ENCODE measurements at regions not wholly inside any gene's neighbourhood (a gene's known extent, or its start where the extent isn't known, plus 50 kb on each side); places are given as distances from the start of the nearest gene placed in this dataset.
"Not testable (repeated sequence)": the region's sequence is repeated elsewhere in the genome, so short reads cannot be mapped to it uniquely, and the experiment has no call there.

- DNase-seq (ENCODE audit: low read depth in 2 of 2, low spot score in 1 of 2): no peak
These were observed 97.4 kb upstream of the ELOVL5 start for GRCh38 chr6:53446151-53446550.

GRCh38 chr6:53441761-53442160, 93.0 kb upstream of the ELOVL5 start:
- DNase-seq (ENCODE audit: low read depth in 2 of 2, low spot score in 1 of 2): no peak

- no peak for DNase-seq (ENCODE audit: low read depth in 2 of 2, low spot score in 1 of 2)
These were observed 92.3 kb upstream of the ELOVL5 start for GRCh38 chr6:53441035-53441493.

DNA sequence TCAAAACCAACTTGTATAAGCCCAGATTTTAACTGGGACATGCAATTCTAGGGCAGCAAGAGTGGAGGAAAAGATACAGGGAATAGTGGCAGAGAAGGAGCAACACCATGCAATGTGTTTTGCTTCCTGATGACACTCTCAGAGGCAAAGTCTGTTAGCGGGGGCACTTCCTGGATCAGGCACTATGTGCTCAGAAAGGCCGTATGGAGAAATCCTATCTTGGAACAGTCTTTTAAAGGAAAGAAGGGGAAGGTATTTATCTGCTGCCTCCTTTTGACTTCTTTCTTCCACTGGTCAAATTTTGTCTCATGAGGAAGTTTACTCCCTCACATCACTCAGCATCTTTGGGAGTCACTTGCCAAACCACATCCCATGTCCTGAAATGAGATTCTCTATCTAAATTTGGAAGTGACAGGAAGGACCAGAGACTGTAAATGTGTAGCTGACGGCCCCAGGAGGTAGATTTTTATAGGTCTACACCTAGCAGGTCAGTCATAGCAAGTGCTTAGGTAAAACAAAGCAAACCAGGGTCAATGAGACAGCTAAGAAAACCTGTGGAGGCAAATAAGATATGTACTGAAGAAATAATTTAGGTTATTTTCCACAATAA, 91.7 kb upstream of the ELOVL5 start:
- no peak for DNase-seq (ENCODE audit: low read depth in 2 of 2, low spot score in 1 of 2)

GRCh38 chr6:53439556-53439955, 90.8 kb upstream of the ELOVL5 start:
- DNase-seq (ENCODE audit: low read depth in 2 of 2, low spot score in 1 of 2): no peak

- DNase-seq (ENCODE audit: low read depth in 2 of 2, low spot score in 1 of 2): no peak
These were observed 88.9 kb upstream of the ELOVL5 start for GRCh38 chr6:53437557-53438202.

- no peak for DNase-seq (ENCODE audit: low read depth in 2 of 2, low spot score in 1 of 2)
These were observed 88.0 kb upstream of the ELOVL5 start for GRCh38 chr6:53436526-53437303.

DNA sequence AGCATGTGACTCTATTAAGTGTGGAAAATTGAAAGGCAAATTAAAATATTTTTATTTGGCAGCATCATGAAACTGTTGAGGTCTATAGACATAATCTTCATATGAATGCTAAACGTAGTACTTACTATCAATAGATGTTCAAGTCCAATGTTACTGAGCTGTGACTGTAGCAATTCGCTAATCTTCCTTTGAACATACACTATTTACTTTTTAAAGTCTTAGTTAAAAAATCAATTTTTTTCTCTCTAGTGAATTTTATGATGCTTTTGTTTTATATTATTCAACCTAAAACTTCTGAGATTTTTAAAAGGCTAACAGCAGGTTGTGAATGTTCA, 85.2 kb upstream of the ELOVL5 start:
- no peak for DNase-seq (ENCODE audit: low read depth in 2 of 2, low spot score in 1 of 2)

GRCh38 chr6:53433261-53433950, 84.7 kb upstream of the ELOVL5 start:
- DNase-seq (ENCODE audit: low read depth in 2 of 2, low spot score in 1 of 2): no peak

- DNase-seq (ENCODE audit: low read depth in 2 of 2, low spot score in 1 of 2): no peak
These were observed 83.8 kb upstream of the ELOVL5 start for GRCh38 chr6:53432318-53433161.

DNA sequence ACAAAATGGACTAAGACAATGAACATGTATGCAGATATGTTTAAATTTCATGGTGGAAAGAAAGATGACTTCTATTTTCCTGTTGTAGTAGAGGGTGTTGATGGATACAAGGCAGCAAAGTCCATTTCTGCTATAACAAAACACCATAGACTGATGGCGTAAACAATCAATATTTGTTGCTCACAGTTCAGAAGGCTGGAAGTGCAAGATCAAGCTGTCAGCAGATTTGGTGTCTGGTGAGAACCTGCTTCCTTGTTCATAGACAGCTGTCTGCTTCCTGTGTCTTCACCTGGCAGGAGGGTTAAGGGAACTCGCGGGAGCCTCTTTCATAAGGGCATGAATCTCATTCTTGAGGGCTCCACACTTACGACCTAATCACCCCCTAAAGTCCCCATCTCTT, 83.0 kb upstream of the ELOVL5 start:
- no peak for DNase-seq (ENCODE audit: low read depth in 2 of 2, low spot score in 1 of 2)

DNA sequence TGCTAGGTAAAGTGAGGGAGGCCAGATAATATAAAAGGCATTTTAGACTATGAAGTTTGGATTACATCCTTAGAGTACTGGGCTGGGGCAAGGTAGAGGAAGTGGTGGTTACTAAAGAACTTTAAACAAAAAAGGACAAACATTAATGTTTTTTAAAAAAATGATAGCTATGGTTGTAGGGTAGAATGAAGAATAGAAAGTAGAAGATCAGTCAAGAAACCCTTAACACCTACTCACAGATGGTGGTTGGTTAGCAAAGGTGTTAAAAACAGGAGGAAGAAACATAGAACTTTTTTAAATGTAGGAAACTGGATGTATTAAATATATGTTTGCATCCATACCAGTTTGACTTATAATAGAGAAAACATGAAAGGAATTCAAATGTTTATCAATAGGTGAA, 80.7 kb upstream of the ELOVL5 start:
- no peak for DNase-seq (ENCODE audit: low read depth in 2 of 2, low spot score in 1 of 2)

DNA sequence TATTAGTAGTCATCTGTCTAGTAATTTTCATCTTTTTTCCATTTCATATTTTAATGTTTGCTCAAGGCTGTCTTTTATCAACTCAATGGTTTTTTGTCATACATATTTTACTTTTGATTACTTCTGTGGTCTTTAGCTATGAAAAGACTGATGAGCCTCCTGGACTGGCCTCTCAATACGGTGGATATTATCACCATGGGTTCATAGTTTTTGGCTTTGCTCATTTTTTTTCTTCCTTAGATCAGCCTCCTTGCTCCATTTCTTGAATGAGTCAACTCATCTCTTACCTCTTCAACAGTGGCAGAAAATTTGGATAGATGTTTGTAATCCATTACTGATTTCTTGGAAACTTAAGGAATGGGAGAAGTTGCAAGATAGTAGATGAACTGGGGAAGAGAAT, 80.1 kb upstream of the ELOVL5 start:
- no peak for DNase-seq (ENCODE audit: low read depth in 2 of 2, low spot score in 1 of 2)

- DNase-seq (ENCODE audit: low read depth in 2 of 2, low spot score in 1 of 2): no peak
These were observed 78.0 kb upstream of the ELOVL5 start for GRCh38 chr6:53426667-53427270.

GRCh38 chr6:53426117-53426516, 77.4 kb upstream of the ELOVL5 start:
- no peak for DNase-seq (ENCODE audit: low read depth in 2 of 2, low spot score in 1 of 2)

GRCh38 chr6:53424976-53425718, 76.4 kb upstream of the ELOVL5 start:
- DNase-seq (ENCODE audit: low read depth in 2 of 2, low spot score in 1 of 2): no peak

DNA sequence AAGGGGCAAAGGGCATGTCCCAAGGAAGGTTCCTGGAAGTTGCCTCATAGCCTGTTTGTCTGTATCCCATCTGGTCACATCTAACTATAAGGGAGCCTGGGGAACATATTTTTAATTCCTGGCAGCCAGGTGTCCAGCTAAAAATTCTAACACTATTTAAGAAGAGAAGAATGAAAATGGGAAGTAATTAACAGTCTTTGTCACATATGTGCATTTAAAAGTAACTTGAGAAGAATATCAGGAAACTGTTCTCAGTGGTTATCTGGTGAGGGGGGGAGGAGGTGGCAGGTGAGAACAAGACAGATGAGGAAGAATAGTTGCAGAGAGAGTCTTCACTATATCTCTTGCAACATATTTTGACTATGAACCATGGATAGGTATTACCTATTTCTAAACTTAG, 75.5 kb upstream of the ELOVL5 start:
- no peak for DNase-seq (ENCODE audit: low read depth in 2 of 2, low spot score in 1 of 2)

- DNase-seq (ENCODE audit: low read depth in 2 of 2, low spot score in 1 of 2): not testable (repeated sequence)
These were observed 74.8 kb upstream of the ELOVL5 start for GRCh38 chr6:53423560-53423959.

DNA sequence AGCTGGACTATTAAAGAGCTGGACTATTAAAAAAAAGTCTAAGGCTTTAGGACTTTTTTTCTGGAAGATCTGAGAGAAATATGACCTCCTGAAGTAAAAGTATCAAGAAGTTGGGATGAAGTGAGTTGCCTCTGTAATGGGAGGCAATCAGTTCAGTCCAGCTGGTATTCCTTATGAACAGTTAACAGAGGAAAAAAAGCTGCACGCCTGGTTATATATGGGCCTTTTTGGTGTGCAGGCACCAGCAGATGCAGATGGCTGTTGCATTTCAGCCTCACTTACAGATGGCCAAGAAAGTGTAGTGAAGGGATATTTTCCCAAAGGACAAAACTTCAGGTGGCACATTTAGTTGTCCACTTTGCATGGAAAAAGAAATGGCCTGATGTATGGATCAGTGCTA, 70.3 kb upstream of the ELOVL5 start:
- DNase-seq (ENCODE audit: low read depth in 2 of 2, low spot score in 1 of 2): no peak

DNA sequence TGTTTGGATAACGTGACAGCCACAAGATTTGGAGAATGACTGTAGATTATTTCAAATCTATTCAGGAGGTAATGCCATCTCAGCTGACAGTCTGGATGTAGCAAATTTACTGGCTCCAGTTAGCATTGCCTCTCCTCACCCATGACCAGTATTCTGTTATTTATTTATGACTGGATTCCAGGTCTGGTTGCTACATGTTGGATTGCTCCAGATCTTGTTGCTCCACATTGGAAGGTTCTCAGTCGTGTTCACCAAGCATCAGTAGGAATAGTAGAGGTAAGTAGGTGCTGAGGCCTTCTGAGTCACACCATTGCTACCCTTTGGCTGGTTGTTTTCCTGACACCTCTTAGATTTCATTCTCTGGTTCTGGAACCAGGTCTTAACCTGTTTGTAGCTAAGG, 69.5 kb upstream of the ELOVL5 start:
- DNase-seq (ENCODE audit: low read depth in 2 of 2, low spot score in 1 of 2): no peak

Measured in stimulated activated CD8-positive, alpha-beta memory T cell treated with anti-CD3 and anti-CD28 coated beads, Interleukin-4, amount 100 ng/mL, for 4 hours (primary cell).